ENCODE measurements at regions not wholly inside any gene's neighbourhood (a gene's known extent, or its start where the extent isn't known, plus 50 kb on each side); places are given as distances from the start of the nearest gene placed in this dataset.

- no peak for TF ChIP-seq CTCF (IDR thresholded peaks at IDR 0.05; ENCODE audit: low read depth, low read length, missing input control)
- no peak for TF ChIP-seq FOXA2 (IDR thresholded peaks at IDR 0.05)
These were observed 490.4 kb upstream of the C1orf87 start for GRCh38 chr1:60563777-60564535.
